WTC11 (cell line): ENCODE measurements at regions not wholly inside any gene's neighbourhood (a gene's known extent, or its start where the extent isn't known, plus 50 kb on each side); places are given as distances from the start of the nearest gene placed in this dataset.

Source experiments
- ATAC-seq: fragments of 200-7000 bp; cut with Tn5 transposase; 2 replicates; pipeline ENCODE4 v1.10.0; 2021; ENCODE audit warnings: mild to moderate bottlenecking, moderate library complexity
- CTCF ChIA-PET: fragments of 300-600 bp; sonication (Branson Sonifier 250); formaldehyde crosslinking; loops from one replicate; lab custom pipeline; 2021; ENCODE audit warnings: antibody characterized with exemption; lab: Charles Lee
- POLR2A ChIA-PET: fragments of 350-600 bp; sonication (Branson Sonifier 250); formaldehyde crosslinking; loops from one replicate; lab custom pipeline; 2021; ENCODE audit warnings: antibody characterized with exemption; lab: Charles Lee
- DNase-seq: peaks from one replicate; pipeline ENCODE4 v3.0.0; 2021; ENCODE audit warnings: low spot score
- H3K27ac Mint-ChIP-seq: 2 replicates; pipeline ENCODE4 v1.8.0; 2021; ENCODE audit warnings: mixed read lengths
- H3K27me3 Mint-ChIP-seq: 2 replicates; pipeline ENCODE4 v1.8.0; 2021; ENCODE audit warnings: low read depth, mild to moderate bottlenecking, moderate library complexity, mixed read lengths
- H3K36me3 Mint-ChIP-seq: 2 replicates; pipeline ENCODE4 v1.8.0; 2021; ENCODE audit warnings: mixed read lengths
- H3K4me1 Mint-ChIP-seq: 2 replicates; pipeline ENCODE4 v1.8.0; 2022; ENCODE audit warnings: mixed read lengths
- H3K4me3 Mint-ChIP-seq: 2 replicates; pipeline ENCODE4 v1.8.0; 2021; ENCODE audit warnings: mild to moderate bottlenecking, moderate library complexity, mixed read lengths
- H3K9me3 Mint-ChIP-seq: 2 replicates; pipeline ENCODE4 v1.8.0; 2021; ENCODE audit warnings: mixed read lengths
- CBFB ChIP-seq: sonication (generic); formaldehyde crosslinking; IDR thresholded peaks from 2 replicates; pipeline ENCODE4 v1.8.1; 2022; ENCODE audit warnings: mild to moderate bottlenecking, low read depth, missing genetic modification reagents
- CREB1 ChIP-seq: sonication (generic); formaldehyde crosslinking; IDR thresholded peaks from 2 replicates; pipeline ENCODE4 v1.8.0; 2023; ENCODE audit warnings: mild to moderate bottlenecking, missing genetic modification reagents
- EMX1 ChIP-seq: fragments of 250-450 bp; sonication (Bioruptor Pico); IDR thresholded peaks from 2 replicates; pipeline ENCODE4 v1.8.0; 2021; ENCODE audit warnings: mild to moderate bottlenecking
- ESRRA ChIP-seq: sonication (generic); formaldehyde crosslinking; IDR thresholded peaks from 2 replicates; pipeline ENCODE4 v1.8.1; 2022; ENCODE audit warnings: mild to moderate bottlenecking, missing genetic modification reagents, borderline replicate concordance
- ETV6 ChIP-seq: sonication (generic); formaldehyde crosslinking; IDR thresholded peaks from 2 replicates; pipeline ENCODE4 v1.8.1; 2022; ENCODE audit warnings: mild to moderate bottlenecking, missing genetic modification reagents
- FOXJ3 ChIP-seq: sonication (generic); formaldehyde crosslinking; IDR thresholded peaks from 2 replicates; pipeline ENCODE4 v1.9.0; 2021; ENCODE audit warnings: missing genetic modification reagents, mild to moderate bottlenecking, borderline replicate concordance
- NFE2L1 ChIP-seq: sonication (generic); formaldehyde crosslinking; IDR thresholded peaks from 2 replicates; pipeline ENCODE4 v1.8.1; 2023; ENCODE audit warnings: missing genetic modification reagents
- NFYB ChIP-seq: sonication (generic); formaldehyde crosslinking; conservative IDR thresholded peaks from 2 replicates; pipeline ENCODE4 v1.8.0; 2022; ENCODE audit warnings: low read depth, missing genetic modification reagents
- NR1H2 ChIP-seq: sonication (generic); formaldehyde crosslinking; IDR thresholded peaks from 2 replicates; pipeline ENCODE4 v1.9.0; 2021; ENCODE audit warnings: mild to moderate bottlenecking, moderate library complexity, missing genetic modification reagents
- NR3C1 ChIP-seq: sonication (generic); formaldehyde crosslinking; conservative IDR thresholded peaks from 2 replicates; pipeline ENCODE4 v1.8.1; 2023; ENCODE audit warnings: low read depth, mild to moderate bottlenecking, missing genetic modification reagents
- PRRX2 ChIP-seq: fragments of 250-450 bp; sonication (Bioruptor Pico); IDR thresholded peaks from 2 replicates; pipeline ENCODE4 v1.8.0; 2021; ENCODE audit warnings: mild to moderate bottlenecking
- SMAD4 ChIP-seq: sonication (generic); formaldehyde crosslinking; IDR thresholded peaks from 2 replicates; pipeline ENCODE4 v1.8.0; 2022; ENCODE audit warnings: mild to moderate bottlenecking, missing genetic modification reagents
- ZNF219 ChIP-seq: sonication (generic); formaldehyde crosslinking; IDR thresholded peaks from 2 replicates; pipeline ENCODE4 v1.8.0; 2023; ENCODE audit warnings: missing genetic modification reagents, mild to moderate bottlenecking, borderline replicate concordance
- ZNF232 ChIP-seq: sonication (generic); formaldehyde crosslinking; IDR thresholded peaks from 2 replicates; pipeline ENCODE4 v1.8.0; 2022; ENCODE audit warnings: mild to moderate bottlenecking, missing genetic modification reagents
- ZNF416 ChIP-seq: fragments of 250-450 bp; sonication (Bioruptor Pico); IDR thresholded peaks from 2 replicates; pipeline ENCODE4 v1.9.0; 2021; ENCODE audit warnings: mild to moderate bottlenecking, inconsistent platforms
- TF ChIP-seq, protein P1 (sequence below): sonication (generic); formaldehyde crosslinking; IDR thresholded peaks from 2 replicates; pipeline ENCODE4 v1.8.0; 2022; ENCODE audit warnings: mild to moderate bottlenecking, missing genetic modification reagents
- TF ChIP-seq, protein P2 (sequence below): fragments of 250-450 bp; sonication (Bioruptor Pico); IDR thresholded peaks from 2 replicates; pipeline ENCODE4 v2.1.2; 2022; ENCODE audit warnings: mild to moderate bottlenecking, moderate library complexity
- TF ChIP-seq, protein P3 (sequence below): sonication (generic); formaldehyde crosslinking; IDR thresholded peaks from 2 replicates; pipeline ENCODE4 v1.8.0; 2022; ENCODE audit warnings: mild to moderate bottlenecking, missing genetic modification reagents
- TF ChIP-seq, protein P4 (sequence below): sonication (generic); formaldehyde crosslinking; IDR thresholded peaks from 2 replicates; pipeline ENCODE4 v1.8.1; 2022; ENCODE audit warnings: low read depth, mild to moderate bottlenecking, moderate library complexity, missing genetic modification reagents, borderline replicate concordance
- TF ChIP-seq, protein P5 (sequence below): fragments of 250-450 bp; sonication (Bioruptor Pico); IDR thresholded peaks from 2 replicates; pipeline ENCODE4 v1.9.0; 2021; ENCODE audit warnings: mild to moderate bottlenecking
- TF ChIP-seq, protein P6 (sequence below): fragments of 250-450 bp; sonication (Bioruptor Pico); IDR thresholded peaks from 2 replicates; pipeline ENCODE4 v1.9.0; 2021; ENCODE audit warnings: moderate library complexity, mild to moderate bottlenecking, inconsistent platforms, borderline replicate concordance
- TF ChIP-seq, protein P7 (sequence below): fragments of 250-450 bp; sonication (Bioruptor Pico); IDR thresholded peaks from 2 replicates; pipeline ENCODE4 v1.8.0; 2021; ENCODE audit warnings: mild to moderate bottlenecking
- TF ChIP-seq, protein P8 (sequence below): sonication (generic); formaldehyde crosslinking; IDR thresholded peaks from 2 replicates; pipeline ENCODE4 v1.8.1; 2023; ENCODE audit warnings: mild to moderate bottlenecking, missing genetic modification reagents, borderline replicate concordance

DNA sequence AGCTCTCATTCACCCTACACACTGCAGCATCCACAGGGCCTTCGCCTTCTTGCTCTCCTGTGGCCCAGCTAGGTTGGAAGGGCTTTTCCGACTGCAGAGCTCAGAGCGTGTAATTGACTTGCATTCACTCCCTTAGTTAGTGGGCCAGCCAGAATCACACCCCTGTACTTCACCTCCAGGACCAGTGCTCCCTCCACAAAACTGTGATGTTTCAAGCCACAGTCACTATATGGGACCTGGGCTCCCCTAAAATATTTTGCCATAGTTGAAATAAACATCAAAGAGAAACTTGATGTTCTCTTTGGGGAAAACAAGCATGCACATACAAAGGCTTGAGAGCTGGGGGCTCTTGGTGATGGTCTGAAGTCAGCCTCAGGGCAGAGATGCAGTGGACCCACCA is 69.7 kb upstream of the POU3F3 start:
- Mint-ChIP-seq H3K27ac (no peak overlapping the region), H3K4me1 (peaks cover 4% of the 10 kb centered on the region), H3K27me3 (no peaks in the 10 kb centered on the region), H3K36me3 (no peaks in the 10 kb centered on the region), H3K4me3 (no peak overlapping the region), H3K9me3 (no peaks in the 10 kb centered on the region)
- ChIA-PET POLR2A (no interaction called here), CTCF (interaction anchor here (1.2 kb wide), 1 partner anchor 51 kb away, joined by 4 read pairs; no protein-coding TSS in a partner anchor)
- TF ChIP-seq NFE2L1 (CRISPR knock-in tag) (no peak), CREB1 (no peak), ZNF416 (CRISPR knock-in tag) (no peak), ZNF232 (CRISPR knock-in tag) (no peak), SMAD4 (CRISPR knock-in tag) (no peak)
- TF ChIP-seq, protein P1, sequence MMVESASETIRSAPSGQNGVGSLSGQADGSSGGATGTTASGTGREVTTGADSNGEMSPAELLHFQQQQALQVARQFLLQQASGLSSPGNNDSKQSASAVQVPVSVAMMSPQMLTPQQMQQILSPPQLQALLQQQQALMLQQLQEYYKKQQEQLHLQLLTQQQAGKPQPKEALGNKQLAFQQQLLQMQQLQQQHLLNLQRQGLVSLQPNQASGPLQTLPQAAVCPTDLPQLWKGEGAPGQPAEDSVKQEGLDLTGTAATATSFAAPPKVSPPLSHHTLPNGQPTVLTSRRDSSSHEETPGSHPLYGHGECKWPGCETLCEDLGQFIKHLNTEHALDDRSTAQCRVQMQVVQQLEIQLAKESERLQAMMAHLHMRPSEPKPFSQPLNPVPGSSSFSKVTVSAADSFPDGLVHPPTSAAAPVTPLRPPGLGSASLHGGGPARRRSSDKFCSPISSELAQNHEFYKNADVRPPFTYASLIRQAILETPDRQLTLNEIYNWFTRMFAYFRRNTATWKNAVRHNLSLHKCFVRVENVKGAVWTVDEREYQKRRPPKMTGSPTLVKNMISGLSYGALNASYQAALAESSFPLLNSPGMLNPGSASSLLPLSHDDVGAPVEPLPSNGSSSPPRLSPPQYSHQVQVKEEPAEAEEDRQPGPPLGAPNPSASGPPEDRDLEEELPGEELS (CRISPR knock-in tag): no peak
- TF ChIP-seq, protein P2, sequence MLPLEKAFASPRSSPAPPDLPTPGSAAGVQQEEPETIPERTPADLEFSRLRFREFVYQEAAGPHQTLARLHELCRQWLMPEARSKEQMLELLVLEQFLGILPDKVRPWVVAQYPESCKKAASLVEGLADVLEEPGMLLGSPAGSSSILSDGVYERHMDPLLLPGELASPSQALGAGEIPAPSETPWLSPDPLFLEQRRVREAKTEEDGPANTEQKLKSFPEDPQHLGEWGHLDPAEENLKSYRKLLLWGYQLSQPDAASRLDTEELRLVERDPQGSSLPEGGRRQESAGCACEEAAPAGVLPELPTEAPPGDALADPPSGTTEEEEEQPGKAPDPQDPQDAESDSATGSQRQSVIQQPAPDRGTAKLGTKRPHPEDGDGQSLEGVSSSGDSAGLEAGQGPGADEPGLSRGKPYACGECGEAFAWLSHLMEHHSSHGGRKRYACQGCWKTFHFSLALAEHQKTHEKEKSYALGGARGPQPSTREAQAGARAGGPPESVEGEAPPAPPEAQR: no peak
- ATAC-seq (no peak), DNase-seq (no peak)

DNA sequence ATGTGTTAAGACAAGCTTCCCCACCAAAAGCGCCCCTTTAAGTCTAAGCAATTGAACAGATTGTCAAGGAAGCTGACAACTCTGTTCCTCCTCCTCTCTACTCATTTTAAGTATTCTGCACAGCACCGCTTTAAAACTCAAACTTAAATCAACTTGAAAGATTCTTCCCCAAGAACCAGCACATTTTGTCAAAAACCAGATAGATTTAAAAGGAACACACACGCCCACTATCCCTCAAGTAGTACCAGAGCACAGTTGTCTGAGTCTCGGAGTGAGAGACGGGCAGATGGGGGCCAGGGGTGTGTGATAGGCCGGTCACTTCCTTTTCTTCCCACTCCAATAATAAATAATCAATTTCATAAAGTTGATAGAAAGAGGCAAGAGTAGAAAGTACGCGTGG is 67.7 kb upstream of the POU3F3 start:
- Mint-ChIP-seq H3K4me1 (peaks cover 21% of the 10 kb centered on the region), H3K9me3 (no peaks in the 10 kb centered on the region), H3K27ac (no peak overlapping the region), H3K27me3 (peaks cover 8% of the 10 kb centered on the region), H3K4me3 (no peak overlapping the region), H3K36me3 (no peaks in the 10 kb centered on the region)
- POLR2A ChIA-PET: no interaction called here
- CTCF ChIA-PET: no interaction called here
- no peak for ATAC-seq
- DNase-seq: no peak
- TF ChIP-seq, protein P3, sequence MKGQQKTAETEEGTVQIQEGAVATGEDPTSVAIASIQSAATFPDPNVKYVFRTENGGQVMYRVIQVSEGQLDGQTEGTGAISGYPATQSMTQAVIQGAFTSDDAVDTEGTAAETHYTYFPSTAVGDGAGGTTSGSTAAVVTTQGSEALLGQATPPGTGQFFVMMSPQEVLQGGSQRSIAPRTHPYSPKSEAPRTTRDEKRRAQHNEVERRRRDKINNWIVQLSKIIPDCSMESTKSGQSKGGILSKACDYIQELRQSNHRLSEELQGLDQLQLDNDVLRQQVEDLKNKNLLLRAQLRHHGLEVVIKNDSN (CRISPR knock-in tag): no peak
- TF ChIP-seq, protein P4, sequence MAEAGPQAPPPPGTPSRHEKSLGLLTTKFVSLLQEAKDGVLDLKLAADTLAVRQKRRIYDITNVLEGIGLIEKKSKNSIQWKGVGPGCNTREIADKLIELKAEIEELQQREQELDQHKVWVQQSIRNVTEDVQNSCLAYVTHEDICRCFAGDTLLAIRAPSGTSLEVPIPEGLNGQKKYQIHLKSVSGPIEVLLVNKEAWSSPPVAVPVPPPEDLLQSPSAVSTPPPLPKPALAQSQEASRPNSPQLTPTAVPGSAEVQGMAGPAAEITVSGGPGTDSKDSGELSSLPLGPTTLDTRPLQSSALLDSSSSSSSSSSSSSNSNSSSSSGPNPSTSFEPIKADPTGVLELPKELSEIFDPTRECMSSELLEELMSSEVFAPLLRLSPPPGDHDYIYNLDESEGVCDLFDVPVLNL (CRISPR knock-in tag): no peak
- TF ChIP-seq ESRRA (CRISPR knock-in tag): no peak
- TF ChIP-seq EMX1 (CRISPR knock-in tag): no peak
- no peak for TF ChIP-seq NFYB (CRISPR knock-in tag)
- TF ChIP-seq NR3C1 (CRISPR knock-in tag): no peak
- TF ChIP-seq PRRX2: no peak
- TF ChIP-seq NR1H2 (CRISPR knock-in tag): no peak
- TF ChIP-seq, protein P5, sequence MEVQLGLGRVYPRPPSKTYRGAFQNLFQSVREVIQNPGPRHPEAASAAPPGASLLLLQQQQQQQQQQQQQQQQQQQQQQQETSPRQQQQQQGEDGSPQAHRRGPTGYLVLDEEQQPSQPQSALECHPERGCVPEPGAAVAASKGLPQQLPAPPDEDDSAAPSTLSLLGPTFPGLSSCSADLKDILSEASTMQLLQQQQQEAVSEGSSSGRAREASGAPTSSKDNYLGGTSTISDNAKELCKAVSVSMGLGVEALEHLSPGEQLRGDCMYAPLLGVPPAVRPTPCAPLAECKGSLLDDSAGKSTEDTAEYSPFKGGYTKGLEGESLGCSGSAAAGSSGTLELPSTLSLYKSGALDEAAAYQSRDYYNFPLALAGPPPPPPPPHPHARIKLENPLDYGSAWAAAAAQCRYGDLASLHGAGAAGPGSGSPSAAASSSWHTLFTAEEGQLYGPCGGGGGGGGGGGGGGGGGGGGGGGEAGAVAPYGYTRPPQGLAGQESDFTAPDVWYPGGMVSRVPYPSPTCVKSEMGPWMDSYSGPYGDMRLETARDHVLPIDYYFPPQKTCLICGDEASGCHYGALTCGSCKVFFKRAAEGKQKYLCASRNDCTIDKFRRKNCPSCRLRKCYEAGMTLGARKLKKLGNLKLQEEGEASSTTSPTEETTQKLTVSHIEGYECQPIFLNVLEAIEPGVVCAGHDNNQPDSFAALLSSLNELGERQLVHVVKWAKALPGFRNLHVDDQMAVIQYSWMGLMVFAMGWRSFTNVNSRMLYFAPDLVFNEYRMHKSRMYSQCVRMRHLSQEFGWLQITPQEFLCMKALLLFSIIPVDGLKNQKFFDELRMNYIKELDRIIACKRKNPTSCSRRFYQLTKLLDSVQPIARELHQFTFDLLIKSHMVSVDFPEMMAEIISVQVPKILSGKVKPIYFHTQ (CRISPR knock-in tag): no peak
- TF ChIP-seq, protein P6, sequence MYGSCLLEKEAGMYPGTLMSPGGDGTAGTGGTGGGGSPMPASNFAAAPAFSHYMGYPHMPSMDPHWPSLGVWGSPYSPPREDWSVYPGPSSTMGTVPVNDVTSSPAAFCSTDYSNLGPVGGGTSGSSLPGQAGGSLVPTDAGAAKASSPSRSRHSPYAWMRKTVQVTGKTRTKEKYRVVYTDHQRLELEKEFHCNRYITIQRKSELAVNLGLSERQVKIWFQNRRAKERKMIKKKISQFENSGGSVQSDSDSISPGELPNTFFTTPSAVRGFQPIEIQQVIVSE (CRISPR knock-in tag): no peak
- TF ChIP-seq, protein P7, sequence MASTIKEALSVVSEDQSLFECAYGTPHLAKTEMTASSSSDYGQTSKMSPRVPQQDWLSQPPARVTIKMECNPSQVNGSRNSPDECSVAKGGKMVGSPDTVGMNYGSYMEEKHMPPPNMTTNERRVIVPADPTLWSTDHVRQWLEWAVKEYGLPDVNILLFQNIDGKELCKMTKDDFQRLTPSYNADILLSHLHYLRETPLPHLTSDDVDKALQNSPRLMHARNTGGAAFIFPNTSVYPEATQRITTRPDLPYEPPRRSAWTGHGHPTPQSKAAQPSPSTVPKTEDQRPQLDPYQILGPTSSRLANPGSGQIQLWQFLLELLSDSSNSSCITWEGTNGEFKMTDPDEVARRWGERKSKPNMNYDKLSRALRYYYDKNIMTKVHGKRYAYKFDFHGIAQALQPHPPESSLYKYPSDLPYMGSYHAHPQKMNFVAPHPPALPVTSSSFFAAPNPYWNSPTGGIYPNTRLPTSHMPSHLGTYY: no peak
- no peak for TF ChIP-seq ZNF219 (CRISPR knock-in tag)
- no peak for TF ChIP-seq CBFB (CRISPR knock-in tag)
- TF ChIP-seq ETV6: no peak
- TF ChIP-seq FOXJ3 (CRISPR knock-in tag): no peak
- TF ChIP-seq, protein P8, sequence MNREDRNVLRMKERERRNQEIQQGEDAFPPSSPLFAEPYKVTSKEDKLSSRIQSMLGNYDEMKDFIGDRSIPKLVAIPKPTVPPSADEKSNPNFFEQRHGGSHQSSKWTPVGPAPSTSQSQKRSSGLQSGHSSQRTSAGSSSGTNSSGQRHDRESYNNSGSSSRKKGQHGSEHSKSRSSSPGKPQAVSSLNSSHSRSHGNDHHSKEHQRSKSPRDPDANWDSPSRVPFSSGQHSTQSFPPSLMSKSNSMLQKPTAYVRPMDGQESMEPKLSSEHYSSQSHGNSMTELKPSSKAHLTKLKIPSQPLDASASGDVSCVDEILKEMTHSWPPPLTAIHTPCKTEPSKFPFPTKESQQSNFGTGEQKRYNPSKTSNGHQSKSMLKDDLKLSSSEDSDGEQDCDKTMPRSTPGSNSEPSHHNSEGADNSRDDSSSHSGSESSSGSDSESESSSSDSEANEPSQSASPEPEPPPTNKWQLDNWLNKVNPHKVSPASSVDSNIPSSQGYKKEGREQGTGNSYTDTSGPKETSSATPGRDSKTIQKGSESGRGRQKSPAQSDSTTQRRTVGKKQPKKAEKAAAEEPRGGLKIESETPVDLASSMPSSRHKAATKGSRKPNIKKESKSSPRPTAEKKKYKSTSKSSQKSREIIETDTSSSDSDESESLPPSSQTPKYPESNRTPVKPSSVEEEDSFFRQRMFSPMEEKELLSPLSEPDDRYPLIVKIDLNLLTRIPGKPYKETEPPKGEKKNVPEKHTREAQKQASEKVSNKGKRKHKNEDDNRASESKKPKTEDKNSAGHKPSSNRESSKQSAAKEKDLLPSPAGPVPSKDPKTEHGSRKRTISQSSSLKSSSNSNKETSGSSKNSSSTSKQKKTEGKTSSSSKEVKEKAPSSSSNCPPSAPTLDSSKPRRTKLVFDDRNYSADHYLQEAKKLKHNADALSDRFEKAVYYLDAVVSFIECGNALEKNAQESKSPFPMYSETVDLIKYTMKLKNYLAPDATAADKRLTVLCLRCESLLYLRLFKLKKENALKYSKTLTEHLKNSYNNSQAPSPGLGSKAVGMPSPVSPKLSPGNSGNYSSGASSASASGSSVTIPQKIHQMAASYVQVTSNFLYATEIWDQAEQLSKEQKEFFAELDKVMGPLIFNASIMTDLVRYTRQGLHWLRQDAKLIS (CRISPR knock-in tag): no peak
- TF ChIP-seq ZNF416 (CRISPR knock-in tag): no peak
